PC-9 (cell line): ENCODE measurements at regions not wholly inside any gene's neighbourhood (a gene's known extent, or its start where the extent isn't known, plus 50 kb on each side); places are given as distances from the start of the nearest gene placed in this dataset.

Source experiments
- CTCF ChIP-seq: fragments of 200-600 bp; sonication (generic); conservative IDR thresholded peaks from 2 replicates; pipeline ENCODE4 v1.6.1; 2017; ENCODE audit warnings: mixed run types, antibody characterized with exemption, mild to moderate bottlenecking, moderate library complexity
- EZH2 ChIP-seq: fragments of 200-600 bp; sonication (generic); IDR thresholded peaks from 2 replicates; pipeline ENCODE4 v1.8.0; 2017; ENCODE audit warnings: antibody characterized with exemption, low read depth

- TF ChIP-seq CTCF: no peak
- no peak for TF ChIP-seq EZH2
Observed at GRCh38 chr2:49369101-49369500, 214.8 kb upstream of the FSHR start.
